ENCODE measurements at regions not wholly inside any gene's neighbourhood (a gene's known extent, or its start where the extent isn't known, plus 50 kb on each side); places are given as distances from the start of the nearest gene placed in this dataset.

GRCh38 chr6:14455876-14456648 is 338.5 kb downstream of the CD83 start:
- DNase-seq (ENCODE audit: low read depth in 2 of 2): no peak

DNA sequence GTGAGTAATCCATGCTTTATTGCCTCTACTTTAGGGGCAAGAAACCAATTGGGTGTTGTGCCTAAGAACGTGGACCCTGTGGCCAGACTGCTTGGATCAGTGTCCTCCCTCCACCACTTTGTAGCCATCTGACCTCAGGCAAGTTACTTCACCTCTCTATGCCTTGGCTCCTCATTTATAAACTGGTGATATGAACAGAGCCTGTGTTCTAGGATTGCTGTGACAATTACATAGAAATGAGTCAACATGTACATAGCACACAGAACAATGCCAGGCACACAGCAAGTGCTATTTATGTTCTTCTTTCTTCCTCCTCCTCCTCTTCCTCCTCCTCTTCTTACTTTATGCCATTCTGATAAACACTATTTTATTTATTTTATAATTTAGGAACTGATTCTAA is 339.4 kb downstream of the CD83 start:
- DNase-seq (ENCODE audit: low read depth in 2 of 2): no peak

DNA sequence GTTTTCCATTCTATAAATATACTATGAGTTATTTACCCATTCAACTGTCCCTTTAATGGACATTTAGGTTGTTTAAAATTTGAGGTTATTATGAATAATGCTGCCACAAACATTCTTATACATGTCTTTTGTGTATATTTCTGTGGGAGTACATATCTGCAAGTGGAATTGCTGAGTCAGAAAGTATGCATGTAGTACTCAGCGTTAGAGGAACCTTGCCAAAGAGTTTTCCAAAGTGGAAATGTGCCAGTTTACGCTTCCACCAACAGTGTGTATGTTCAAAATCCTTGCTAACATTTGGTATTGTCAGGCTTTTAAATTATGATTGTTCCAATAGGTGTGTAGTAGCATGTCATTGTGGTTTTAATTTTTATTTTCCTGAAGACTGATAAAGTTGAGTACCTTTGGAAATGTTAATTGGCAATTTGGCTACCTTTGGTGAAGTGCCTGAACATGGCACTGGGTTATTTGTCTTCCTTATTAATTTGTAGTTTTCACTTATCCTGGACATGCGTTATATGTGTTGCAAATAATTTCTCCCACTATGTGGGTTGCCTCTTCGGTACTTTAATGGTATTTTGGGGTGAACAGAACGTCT is 341.2 kb downstream of the CD83 start:
- DNase-seq (ENCODE audit: low read depth in 2 of 2): no peak

DNA sequence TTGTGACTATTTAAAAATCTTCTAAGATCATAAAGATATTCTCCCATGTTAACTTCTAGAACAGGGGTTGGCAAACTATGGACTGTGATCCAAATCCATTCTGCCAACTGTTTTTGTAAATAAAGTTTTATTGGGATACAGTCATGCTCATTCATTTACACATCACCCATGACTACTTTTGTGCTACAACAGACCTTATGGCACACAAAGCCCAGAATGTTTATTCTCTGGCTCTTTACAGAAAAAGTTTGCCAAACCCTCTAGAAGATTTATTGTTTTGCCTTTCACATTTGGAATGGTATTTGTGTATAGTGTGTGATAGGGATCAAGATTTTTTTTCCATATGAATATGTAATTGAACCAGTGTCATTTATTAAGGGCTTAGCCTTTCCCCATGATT is 341.7 kb downstream of the CD83 start:
- DNase-seq (ENCODE audit: low read depth in 2 of 2): no peak

GRCh38 chr6:14460556-14460955 is 343.0 kb downstream of the CD83 start:
- no peak for DNase-seq (ENCODE audit: low read depth in 2 of 2)

DNA sequence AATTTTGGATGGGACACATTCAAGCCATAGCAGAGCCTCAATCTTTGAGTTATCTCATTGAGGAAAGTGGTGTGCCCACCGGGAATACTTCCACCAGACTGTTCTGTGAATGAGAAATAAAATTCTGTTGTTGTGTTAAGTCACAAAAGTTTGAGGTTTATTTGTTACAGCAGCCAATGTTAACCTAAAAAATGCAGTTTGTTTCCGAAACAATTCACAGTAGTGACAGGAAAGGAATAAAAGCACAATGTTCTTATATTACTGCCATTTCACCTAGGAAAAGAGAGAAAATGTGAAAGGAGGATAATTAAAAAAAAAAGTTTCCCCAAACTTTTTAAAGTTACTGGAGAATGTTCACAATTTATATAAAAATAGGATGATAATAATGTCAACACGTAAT is 344.6 kb downstream of the CD83 start:
- DNase-seq (ENCODE audit: low read depth in 2 of 2): no peak

GRCh38 chr6:14462566-14462965 is 345.0 kb downstream of the CD83 start:
- no peak for DNase-seq (ENCODE audit: low read depth in 2 of 2)

DNA sequence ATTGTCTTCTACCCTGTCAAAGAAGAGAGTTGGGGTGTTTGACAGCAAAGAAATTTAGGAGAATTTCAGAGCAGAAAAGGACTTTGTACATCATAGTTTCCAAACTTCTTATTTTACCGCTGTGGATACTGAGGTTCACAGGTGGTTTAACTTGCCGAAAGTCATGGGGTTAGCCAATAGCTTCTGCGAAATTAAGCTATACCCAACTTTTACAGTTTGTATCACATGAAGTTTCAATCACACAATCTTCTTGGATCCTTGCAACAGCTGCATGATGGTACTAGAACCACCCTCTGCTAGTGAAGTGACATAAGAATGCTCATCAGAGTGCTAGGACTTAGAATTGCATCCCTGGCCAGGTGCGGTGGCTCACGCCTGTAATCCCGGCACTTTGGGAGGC is 345.5 kb downstream of the CD83 start:
- no peak for DNase-seq (ENCODE audit: low read depth in 2 of 2)

GRCh38 chr6:14464055-14464454 is 346.5 kb downstream of the CD83 start:
- DNase-seq (ENCODE audit: low read depth in 2 of 2): no peak

DNA sequence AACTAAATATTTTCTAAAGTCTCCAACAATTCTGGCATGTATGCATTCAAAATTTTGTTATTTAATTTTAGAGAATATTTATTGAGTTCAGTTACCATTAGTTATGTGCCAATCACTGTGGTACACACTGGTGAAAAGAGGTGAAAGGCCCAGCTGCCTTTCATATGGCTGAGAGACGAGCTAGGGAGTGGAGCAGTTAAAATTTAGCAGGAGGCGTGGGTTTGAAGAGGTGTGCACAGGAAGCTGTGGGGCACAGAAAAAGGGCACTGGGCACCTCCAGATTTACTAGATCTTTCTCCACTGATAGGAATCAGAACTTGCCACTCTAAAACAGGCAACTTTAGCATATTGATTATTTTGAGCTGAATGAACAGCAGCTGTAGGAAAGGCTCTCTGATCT is 347.1 kb downstream of the CD83 start:
- no peak for DNase-seq (ENCODE audit: low read depth in 2 of 2)

DNA sequence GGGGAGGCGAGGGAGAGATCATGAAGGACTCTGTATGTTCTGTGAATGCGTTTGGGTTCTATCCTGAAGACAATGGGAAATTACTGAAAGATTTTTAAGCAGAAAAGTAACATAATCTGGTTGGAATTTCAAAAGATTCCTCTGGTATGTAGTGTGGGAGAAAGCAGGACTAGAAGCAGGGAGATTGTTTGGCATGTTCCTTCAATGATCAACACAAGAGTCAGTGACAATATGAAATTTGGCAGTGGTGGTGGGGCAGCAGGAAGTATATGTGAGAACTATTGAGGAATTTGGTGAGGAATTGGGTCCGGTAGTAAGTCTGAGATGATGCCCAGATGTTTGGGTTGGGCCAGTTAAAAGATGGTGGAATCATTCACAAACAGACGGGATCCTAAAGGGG is 348.7 kb downstream of the CD83 start:
- no peak for DNase-seq (ENCODE audit: low read depth in 2 of 2)

DNA sequence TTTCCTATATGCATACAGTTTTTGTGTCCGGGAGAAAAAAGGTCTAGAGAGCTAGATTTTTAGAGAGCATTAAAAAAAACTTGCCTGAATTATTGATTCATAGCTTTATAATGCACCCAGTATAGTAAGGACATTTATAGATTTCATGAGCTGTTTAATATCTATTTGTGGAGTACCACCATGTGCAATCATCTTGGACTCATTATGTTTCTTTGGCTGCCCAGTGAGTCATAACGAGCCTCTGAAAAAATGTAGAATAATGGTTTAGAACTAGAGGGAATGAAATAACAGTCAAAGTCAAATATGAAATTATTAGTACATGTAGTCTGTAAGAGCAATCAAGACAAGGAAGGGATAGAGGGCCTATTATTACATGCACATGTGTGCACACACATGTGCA is 350.0 kb downstream of the CD83 start:
- DNase-seq (ENCODE audit: low read depth in 2 of 2): no peak

DNA sequence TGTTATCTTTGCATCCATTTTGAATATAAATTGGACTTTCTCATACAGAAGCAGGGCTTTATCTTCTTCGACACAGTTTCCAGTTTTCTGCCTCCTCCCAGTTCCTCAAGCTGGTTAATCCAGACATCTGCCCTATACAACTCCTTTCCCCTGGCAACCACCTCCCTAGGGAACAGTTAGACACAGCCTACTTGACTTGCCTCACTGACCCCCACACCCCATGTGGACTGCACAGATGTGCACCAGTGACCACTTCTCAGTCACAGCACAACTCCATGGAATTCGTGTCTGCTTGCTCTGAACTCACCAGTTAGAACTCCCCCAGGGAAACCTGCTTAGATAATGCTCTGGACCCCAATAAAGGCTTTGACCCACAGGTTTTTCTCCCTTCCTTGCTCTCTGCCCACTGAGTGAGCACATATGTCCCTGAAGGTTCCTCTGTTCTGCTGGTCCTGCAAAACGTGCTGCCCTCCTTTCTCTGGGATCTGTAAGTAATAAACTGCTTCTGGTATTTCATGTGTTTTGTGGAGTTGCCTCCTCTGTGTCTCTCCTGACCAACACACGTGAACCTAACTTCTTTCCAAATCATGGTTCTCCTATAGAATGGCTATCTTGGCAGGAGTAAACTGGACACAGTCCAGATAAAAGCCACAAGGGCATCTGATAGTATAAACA is 351.2 kb downstream of the CD83 start:
- no peak for DNase-seq (ENCODE audit: low read depth in 2 of 2)

GRCh38 chr6:14470101-14470500 is 352.5 kb downstream of the CD83 start:
- DNase-seq (ENCODE audit: low read depth in 2 of 2): no peak

DNA sequence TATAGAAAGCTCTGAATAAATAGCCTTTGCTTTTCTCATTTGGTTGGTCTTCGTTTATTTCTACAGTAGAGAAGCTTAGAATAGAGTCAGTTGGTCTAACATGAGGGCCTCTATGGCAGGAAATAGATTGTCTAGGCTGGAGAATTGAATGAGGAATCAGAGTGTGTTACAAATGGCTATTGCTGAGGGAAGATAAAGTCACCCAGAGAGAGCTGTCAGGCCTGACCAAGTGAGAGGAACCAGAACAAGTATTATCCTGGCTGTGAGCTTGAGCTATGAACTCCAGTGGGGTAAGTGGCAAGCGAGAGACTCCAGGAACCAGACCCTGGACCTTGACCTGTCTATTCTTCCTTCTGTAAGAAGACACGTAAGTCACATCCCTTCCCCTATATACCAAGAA is 353.1 kb downstream of the CD83 start:
- no peak for DNase-seq (ENCODE audit: low read depth in 2 of 2)

GRCh38 chr6:14472255-14472985 is 354.8 kb downstream of the CD83 start:
- no peak for DNase-seq (ENCODE audit: low read depth in 2 of 2)

DNA sequence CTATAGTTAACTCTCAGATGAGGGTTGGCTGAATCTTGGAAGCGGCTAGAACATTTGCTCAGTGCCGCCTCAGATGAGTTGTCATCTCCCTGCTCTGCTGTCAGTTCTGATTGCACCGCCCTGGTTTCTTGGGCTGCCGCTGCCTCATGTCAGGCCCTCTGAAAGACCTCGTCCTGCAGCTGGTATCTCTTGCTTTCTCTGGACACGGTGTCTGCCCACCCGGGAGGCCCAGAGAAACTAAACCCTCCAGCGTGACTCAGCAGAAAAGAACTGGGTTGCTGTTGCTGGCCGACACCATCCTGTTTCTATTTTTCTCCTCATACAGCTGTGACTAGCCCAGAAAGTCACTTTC is 355.4 kb downstream of the CD83 start:
- no peak for DNase-seq (ENCODE audit: low read depth in 2 of 2)

DNA sequence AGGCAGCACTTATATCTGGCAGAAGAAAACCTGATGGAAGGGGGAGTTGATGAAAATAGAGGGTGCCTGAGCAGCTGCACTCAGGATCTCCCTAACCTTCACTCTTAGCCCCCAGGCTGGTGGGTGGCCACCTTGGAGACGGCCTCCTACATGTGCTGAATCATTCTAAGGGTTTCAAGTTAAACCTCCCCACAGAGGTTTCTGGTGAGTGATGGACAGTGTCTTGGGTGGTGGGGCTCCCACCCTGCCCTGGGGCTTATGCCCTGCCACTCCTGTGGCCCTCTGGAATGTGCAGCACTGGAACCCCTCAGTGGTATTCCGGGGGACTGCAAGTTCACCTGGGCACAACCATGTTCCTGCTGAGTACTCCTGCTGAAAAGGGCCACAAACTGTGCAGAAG is 357.2 kb downstream of the CD83 start:
- DNase-seq (ENCODE audit: low read depth in 2 of 2): no peak

GRCh38 chr6:14475306-14475705 is 357.7 kb downstream of the CD83 start:
- DNase-seq (ENCODE audit: low read depth in 2 of 2): no peak

GRCh38 chr6:14476793-14477531 is 359.4 kb downstream of the CD83 start:
- DNase-seq (ENCODE audit: low read depth in 2 of 2): no peak

- no peak for DNase-seq (ENCODE audit: low read depth in 2 of 2)
Measured at GRCh38 chr6:14477559-14477958, 360.0 kb downstream of the CD83 start.
